Activated B cell treated with CpG ODN at 0.5 μM for 24 hours (primary cell): ENCODE measurements at regions not wholly inside any gene's neighbourhood (a gene's known extent, or its start where the extent isn't known, plus 50 kb on each side); places are given as distances from the start of the nearest gene placed in this dataset.

ENCODE experiments used
- ATAC-seq: fragments of 200-7000 bp; cut with Tn5 transposase; one replicate; pipeline ENCODE4 v1.10.0; 2021; ENCODE audit warnings: low read depth, mild to moderate bottlenecking, moderate library complexity
- CTCF ChIA-PET: fragments of 350-600 bp; sonication (Branson Sonifier 250); formaldehyde crosslinking; loops from one replicate; lab custom pipeline; 2021; ENCODE audit warnings: antibody characterized with exemption; lab: Charles Lee
- POLR2A ChIA-PET: fragments of 350-600 bp; sonication (Branson Sonifier 250); formaldehyde crosslinking; loops from one replicate; lab custom pipeline; 2021; ENCODE audit warnings: antibody characterized with exemption; lab: Charles Lee
- DNase-seq: peaks from one replicate; pipeline ENCODE4 v3.0.0; 2022
- H3K27ac Mint-ChIP-seq: one replicate; pipeline ENCODE4 v1.8.0; 2020; ENCODE audit warnings: mixed read lengths
- H3K27me3 Mint-ChIP-seq: one replicate; pipeline ENCODE4 v1.8.0; 2021; ENCODE audit warnings: mixed read lengths
- H3K36me3 Mint-ChIP-seq: one replicate; pipeline ENCODE4 v1.8.0; 2021; ENCODE audit warnings: low read depth, mixed read lengths
- H3K4me1 Mint-ChIP-seq: one replicate; pipeline ENCODE4 v1.8.0; 2021; ENCODE audit warnings: mixed read lengths
- H3K4me3 Mint-ChIP-seq: one replicate; pipeline ENCODE4 v1.8.0; 2020; ENCODE audit warnings: mild to moderate bottlenecking, mixed read lengths
- H3K9me3 Mint-ChIP-seq: one replicate; pipeline ENCODE4 v1.8.0; 2020; ENCODE audit warnings: mixed read lengths
- CTCF ChIP-seq: fragments of 200-600 bp; IDR thresholded peaks from one replicate; pipeline ENCODE4 v1.8.0; 2022; ENCODE audit warnings: antibody characterized with exemption, mild to moderate bottlenecking
- intact Hi-C: fragments of 100-400 bp; cut with micrococcal nuclease; formaldehyde crosslinking; loops from one replicate; pipeline ENCODE4 v1.15.1; 2024

- DNase-seq (no peak), ATAC-seq (no peak)
- no peak overlapping the region for H3K4me3 Mint-ChIP-seq
These were observed 730.0 kb downstream of the SOCS6 start for GRCh38 chr18:71018816-71019215.

GRCh38 chr18:71012789-71013188, 723.9 kb downstream of the SOCS6 start:
- H3K27ac Mint-ChIP-seq = no peak overlapping the region
- ChIA-PET POLR2A (no interaction called here), CTCF (no interaction called here)
- no peaks in the 10 kb centered on the region for H3K9me3 Mint-ChIP-seq
- ATAC-seq (no peak), DNase-seq (no peak)
- TF ChIP-seq CTCF = no peak
- H3K4me1 Mint-ChIP-seq = no peaks in the 10 kb centered on the region
- no peaks in the 10 kb centered on the region for H3K36me3 Mint-ChIP-seq
- intact Hi-C loops = no loop called here
- H3K4me3 Mint-ChIP-seq = no peak overlapping the region
- H3K27me3 Mint-ChIP-seq = no peaks in the 10 kb centered on the region

More at GRCh38 chr18:71018816-71019215, 730.0 kb downstream of the SOCS6 start:
- intact Hi-C loops = no loop called here
- ChIA-PET POLR2A (no interaction called here), CTCF (no interaction called here)
- H3K27me3 Mint-ChIP-seq = no peaks in the 10 kb centered on the region
- no peaks in the 10 kb centered on the region for H3K9me3 Mint-ChIP-seq
- H3K4me1 Mint-ChIP-seq = no peaks in the 10 kb centered on the region
- TF ChIP-seq CTCF = no peak
- H3K27ac Mint-ChIP-seq = no peak overlapping the region
- no peaks in the 10 kb centered on the region for H3K36me3 Mint-ChIP-seq

GRCh38 chr18:71011389-71011788, 722.5 kb downstream of the SOCS6 start:
- POLR2A ChIA-PET = no interaction called here

GRCh38 chr18:71008257-71008656, 719.4 kb downstream of the SOCS6 start:
- ChIA-PET POLR2A (no interaction called here), CTCF (no interaction called here)
- H3K9me3 Mint-ChIP-seq = no peaks in the 10 kb centered on the region
- no peak for TF ChIP-seq CTCF
- ATAC-seq (no peak), DNase-seq (no peak)
- no peak overlapping the region for H3K4me3 Mint-ChIP-seq
- H3K36me3 Mint-ChIP-seq = no peaks in the 10 kb centered on the region
- H3K27me3 Mint-ChIP-seq = no peaks in the 10 kb centered on the region
- no peak overlapping the region for H3K27ac Mint-ChIP-seq
- intact Hi-C loops = no loop called here
- no peaks in the 10 kb centered on the region for H3K4me1 Mint-ChIP-seq

More at GRCh38 chr18:71011389-71011788, 722.5 kb downstream of the SOCS6 start:
- Mint-ChIP-seq H3K27ac (no peak overlapping the region), H3K9me3 (no peaks in the 10 kb centered on the region), H3K4me3 (no peak overlapping the region), H3K36me3 (no peaks in the 10 kb centered on the region), H3K27me3 (no peaks in the 10 kb centered on the region), H3K4me1 (no peaks in the 10 kb centered on the region)
- DNase-seq (no peak), ATAC-seq (no peak)
- intact Hi-C loops = no loop called here
- CTCF ChIA-PET = no interaction called here
- no peak for TF ChIP-seq CTCF

GRCh38 chr18:71001597-71001996, 712.8 kb downstream of the SOCS6 start:
- no peaks in the 10 kb centered on the region for H3K36me3 Mint-ChIP-seq
- H3K4me3 Mint-ChIP-seq = no peak overlapping the region
- no peak for TF ChIP-seq CTCF
- H3K4me1 Mint-ChIP-seq = no peaks in the 10 kb centered on the region
- H3K27ac Mint-ChIP-seq = no peak overlapping the region
- ATAC-seq (no peak), DNase-seq (no peak)
- intact Hi-C loops = loop anchor here (2.0 kb wide), 1 partner anchor 23 kb away; no protein-coding TSS in a partner anchor
- no peaks in the 10 kb centered on the region for H3K9me3 Mint-ChIP-seq
- POLR2A ChIA-PET = no interaction called here
- CTCF ChIA-PET = no interaction called here
- H3K27me3 Mint-ChIP-seq = no peaks in the 10 kb centered on the region
